CD1c-positive myeloid dendritic cell (primary cell): ENCODE measurements at regions not wholly inside any gene's neighbourhood (a gene's known extent, or its start where the extent isn't known, plus 50 kb on each side); places are given as distances from the start of the nearest gene placed in this dataset.

ENCODE experiments used
- DNase-seq: peaks from one replicate; pipeline ENCODE4 v3.0.0-alpha.2; 2016; ENCODE audit errors: extremely low spot score

DNA sequence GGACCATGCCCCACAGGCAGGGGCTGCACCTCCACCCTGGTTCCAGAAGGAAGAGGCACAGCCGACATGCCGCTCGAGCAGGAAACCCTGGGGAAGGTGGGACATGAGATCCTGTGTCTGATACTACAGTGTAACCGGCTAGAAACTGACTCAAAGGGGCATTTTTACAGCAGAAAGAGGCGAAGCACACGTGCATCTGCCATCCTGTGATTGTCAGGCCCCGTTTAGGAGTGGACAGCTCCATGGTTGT, 62.7 kb downstream of the SIK1 start:
- DNase-seq = no peak

DNA sequence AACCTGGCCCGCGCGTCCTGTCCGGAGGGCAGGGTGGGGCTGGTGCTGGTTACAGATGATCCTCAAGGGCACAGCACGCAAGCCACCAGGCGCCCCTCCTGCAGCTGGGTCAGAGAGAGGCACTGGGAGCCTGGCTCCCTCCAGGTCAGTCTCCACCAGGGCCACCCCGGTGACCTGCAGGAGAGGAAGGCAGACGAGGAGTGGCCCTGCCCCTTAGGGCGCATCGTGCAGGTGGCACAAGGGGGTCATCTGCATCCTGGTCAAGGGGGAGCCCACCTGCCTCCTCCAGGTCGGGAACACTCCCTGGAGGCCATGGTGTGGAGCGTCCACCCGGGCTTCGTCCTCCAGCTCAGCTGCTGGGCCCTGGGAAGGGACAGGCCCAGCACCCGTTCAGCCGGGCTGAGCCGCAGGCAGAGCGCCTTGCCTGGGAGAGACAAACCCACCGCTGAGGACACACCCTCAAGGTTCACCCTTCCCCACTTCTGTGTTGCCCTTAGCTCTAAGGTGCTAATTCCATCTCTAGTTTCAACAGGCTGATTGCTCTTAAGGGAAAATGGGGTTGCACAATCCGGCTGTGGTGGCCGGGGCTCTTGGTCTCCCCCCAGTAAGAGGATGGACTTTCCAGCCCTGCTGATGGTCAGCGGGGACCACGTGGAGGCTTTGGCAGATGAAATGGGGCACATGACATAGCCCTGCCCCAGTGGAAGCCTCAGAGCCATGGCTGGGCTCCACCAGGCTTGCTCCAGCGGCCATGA, 63.2 kb downstream of the SIK1 start:
- no peak for DNase-seq

DNA sequence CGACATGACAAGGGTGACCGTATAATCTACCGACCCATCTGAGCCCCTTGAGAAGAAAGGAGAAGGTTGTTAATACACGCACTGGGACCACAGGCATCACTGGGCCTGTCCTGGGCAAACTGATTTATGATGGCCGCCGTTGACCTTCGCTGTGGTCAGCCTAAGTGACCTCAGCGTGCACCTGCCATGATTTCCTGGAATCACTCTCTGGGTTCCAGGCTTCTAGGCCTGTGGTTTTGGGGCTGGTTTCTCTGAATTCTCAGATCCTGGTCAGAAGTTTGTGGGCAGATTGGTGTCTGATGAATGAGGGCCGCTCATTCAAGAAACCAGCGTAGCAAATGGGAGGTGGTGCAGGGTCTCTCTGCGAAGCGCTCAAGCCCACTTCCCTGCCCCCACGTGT, 64.0 kb downstream of the SIK1 start:
- DNase-seq = peak; percentile 62

DNA sequence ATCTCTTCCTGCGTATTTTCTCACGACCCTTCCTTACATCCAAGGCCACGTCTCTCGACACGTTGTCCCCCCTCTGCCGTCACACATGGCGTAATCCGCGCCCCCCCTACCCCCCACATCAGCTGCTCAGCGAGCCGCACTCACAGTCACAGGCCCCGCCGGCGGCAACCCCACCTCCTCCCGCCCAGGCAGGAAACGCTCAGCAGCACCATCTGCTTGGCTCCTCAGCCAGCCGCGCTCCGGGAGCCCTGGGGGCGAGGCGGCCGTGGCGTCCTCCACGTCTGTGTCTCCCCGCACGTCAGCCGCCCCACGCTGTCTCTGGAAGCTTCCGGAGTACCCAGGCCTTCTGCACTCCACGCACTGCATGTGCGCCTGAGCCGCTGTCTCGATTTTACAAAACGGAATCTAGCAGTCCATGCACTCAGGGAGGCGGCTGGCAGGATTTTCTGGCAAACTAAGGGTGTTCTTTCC, 64.6 kb downstream of the SIK1 start:
- DNase-seq = peak; percentile 88

DNA sequence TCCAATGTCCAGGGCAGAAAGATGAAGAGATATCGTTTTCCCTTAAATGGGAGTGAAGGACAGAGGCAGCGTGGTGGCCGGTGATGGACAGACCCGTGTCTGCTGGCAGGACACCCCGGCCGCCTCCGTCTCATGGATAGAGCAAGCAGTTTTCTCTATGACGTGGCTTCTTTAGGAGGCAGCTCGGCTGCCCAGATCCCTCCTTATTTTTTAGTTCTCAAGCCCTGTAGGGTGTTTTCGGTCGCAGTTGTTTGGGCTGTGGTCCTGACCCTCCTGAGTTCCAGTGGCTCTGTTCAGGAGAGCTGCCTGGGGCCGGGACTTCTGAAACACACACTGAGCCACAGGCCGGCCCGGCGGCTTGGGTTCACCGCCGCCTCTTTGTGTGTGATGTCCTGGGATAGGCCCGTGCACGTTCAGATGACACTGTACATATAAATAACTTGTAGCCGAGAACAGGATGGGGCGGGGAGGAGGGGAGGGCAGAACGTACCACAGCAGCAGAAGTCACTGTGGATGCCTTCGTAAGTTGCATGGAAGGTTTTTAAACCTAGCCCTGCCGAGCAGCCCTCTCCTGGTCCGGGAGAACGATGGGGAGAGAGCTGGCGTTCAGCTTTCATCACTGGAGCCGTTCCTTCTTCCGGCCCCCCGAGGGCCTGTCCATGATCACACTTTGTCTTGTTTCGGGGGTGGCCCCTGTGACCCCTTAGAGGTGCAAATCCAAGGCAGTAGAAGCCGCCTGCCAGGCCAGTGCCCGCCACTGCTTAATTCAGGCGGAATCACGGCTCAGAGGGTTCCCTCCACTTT, 65.2 kb downstream of the SIK1 start:
- DNase-seq = peak; percentile 15

DNA sequence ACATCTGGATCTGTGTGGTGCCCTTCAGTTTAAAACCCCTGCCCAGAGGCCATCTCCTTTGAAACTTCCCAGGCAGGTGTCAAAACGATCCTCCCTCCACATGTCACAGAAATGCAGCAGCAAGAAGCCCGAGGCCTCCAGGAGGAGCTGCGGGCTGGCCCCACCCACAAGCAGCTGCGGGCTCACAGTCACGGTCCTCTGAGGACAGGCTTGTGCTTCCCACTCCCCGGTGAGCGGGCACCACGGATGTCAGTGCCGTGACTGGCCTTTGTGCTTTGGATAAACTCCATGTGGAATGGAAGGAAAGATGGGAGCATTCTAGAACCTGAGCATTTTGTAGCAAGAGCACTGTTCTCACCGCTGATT, 65.8 kb downstream of the SIK1 start:
- peak; percentile 22 for DNase-seq

DNA sequence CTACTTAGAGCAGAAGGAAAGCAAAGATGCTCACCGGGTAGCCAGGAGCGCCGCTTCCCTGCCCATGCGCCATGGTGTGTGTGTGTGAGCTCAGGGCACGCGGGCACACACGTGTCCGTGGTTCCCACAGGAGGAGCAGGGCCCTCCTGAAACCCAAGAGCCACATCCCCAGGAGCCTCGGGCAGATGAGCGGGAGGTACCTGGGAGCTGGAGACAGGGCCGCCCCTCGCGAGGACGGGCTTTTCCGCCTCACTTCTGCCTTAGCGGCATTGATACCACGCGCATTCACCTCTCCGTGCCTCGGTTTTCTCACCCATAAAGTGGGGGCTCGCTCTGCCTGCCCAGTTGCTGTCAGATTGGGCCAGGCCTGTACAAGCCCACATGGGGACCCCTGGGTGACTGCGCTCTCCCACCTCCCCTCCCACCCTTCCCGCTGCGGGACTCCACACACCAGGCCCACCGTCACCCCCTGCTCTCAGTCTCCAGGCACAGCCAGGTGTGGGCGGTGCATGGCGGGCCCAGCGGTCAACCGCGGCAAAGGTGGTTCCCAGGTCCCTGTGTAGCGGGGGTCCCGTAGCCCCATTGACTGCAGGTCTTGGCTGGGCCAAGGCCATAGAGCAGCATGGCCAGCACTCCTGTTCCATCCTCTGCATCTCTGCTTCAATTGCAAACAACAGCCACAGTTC, 66.3 kb downstream of the SIK1 start:
- DNase-seq = no peak

DNA sequence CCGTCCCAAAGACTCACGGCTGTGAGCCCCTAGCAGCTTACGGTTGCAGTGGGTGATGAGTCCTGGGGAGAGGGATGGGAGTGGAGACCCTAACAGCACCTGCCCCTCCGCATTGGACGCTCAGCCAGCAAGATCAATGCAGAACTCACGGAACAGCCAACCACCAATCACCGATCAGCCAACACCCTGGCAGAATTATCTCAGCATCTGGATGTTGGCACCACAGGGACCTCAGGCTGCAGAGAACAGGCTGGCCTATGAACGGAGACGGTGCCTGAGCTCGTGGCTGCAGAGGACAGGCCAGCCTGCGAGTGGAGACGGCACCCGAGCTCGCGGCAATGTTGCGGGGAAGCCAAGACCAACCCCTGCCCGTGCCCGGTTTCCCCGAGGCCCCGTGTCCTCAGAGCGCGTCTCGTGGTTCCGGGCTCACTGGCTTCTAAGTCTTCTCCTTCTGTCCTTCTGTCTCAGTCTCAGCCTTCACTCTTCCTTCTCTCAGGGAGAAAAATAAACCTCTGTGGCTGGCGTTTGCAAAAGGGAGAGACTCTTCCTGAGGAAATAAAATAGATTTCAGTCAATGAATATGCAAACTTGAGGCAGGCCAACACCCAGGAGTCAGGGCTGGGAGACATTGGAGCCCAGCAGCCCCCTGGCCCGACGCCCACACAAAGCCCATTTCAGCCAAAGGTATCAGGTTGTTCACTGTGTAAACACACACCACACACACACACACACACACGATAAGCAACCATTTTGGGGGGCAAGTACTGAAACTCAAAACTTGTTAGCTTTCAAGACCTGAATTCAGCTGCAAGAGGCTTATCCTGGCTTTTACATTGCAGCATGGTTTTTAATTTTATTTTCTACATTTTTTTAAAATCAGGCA, 67.8 kb downstream of the SIK1 start:
- no peak for DNase-seq

DNA sequence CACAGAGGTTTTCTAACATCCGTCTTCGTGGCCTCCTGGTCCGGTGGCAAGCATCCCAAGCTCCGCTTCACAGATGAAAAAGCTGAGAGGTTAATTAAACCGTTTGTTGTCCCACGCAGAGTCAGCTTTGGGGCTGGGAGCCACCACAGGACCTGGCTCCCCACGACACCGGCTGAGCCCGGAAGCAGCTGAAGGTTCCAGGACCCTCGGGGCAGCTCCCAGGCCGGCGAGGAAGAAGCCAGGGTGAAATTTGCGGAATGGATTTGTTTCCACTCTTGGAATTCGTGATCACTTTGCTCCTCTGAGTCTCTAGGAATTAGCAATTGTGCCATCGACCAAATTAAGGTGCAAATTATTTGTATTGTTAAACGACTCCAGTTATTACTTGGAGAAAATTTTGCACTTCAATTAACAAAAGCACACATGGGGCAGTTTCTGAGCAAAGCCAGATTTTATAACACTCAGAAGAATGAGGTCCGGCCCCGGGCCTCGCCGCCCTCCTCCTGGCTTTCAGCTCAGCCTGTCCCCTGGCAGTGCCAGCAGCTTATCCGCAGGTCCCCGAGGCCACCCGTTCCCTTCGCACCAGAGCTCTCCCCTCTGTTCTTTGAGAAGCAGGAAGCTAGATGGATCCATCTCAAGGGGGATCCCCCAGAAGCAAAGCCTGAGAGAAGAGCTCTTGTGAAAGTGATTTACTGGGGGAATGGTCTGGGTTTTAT, 69.1 kb downstream of the SIK1 start:
- no peak for DNase-seq

DNA sequence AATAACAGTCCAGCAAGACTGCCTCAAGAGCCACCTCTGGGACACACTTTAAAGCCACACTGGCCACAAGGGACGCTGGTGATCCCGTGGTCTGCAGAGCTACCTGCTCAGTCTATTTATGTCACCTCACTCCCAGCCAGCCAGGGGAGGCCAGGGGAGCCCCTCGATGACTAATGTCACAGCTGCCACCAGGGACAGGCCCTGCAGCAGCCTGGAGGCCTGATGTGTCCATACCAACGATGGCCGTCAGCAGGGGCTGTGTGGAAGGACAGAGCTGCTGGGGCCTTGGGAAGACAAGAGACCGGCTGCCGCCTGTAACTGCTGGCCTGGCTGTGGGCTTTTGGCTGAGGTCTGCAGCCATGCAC, 71.0 kb downstream of the SIK1 start:
- DNase-seq = no peak

DNA sequence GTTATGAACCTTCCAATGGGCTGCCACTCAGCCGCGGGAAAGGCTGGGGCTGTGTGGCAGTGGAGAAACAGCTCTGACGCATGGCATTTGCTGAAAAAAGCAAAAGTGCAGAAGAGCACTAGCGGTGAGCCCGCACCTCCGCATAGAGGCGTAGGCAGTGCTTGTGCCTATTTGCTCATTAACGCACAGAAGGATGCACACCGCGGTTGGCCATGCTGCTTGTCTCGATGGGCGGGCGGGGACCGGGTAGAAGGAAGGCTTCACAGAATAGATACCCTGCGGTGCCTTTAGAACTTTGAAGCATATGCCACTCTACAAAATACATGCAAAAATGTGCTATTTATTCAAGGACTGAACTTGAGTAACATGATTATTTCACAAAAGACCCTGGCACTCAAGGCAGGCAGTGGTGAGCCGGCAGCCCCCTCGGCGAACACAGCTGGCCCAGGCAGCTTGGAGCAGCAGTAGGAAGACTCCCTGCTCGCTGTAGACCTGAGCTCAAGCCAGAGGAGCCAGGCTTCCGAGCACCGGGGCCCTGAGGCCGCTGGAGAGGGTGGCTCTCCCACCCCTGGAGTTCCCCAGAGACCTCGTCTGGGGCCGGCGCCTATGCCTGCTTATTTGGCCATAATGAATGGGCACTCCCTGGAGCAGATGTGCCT, 71.5 kb downstream of the SIK1 start:
- no peak for DNase-seq

DNA sequence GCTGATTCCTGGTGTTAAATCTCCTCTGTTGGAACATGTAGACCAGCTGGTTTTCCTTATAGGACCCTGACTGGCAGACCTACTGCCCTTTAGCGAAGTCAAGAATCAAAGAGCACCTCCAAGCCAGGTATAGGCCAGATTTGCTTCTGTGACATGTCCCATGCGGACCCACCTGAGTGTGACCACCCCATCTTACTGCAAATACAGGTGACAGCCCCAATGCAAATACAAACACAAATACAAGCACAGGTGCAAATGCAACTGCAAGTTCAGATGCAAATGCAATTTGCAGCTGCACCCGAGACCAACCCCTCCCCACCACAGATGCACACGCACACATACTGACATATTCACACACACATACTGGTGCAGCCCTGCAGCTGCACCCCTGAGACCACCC, 72.3 kb downstream of the SIK1 start:
- no peak for DNase-seq

DNA sequence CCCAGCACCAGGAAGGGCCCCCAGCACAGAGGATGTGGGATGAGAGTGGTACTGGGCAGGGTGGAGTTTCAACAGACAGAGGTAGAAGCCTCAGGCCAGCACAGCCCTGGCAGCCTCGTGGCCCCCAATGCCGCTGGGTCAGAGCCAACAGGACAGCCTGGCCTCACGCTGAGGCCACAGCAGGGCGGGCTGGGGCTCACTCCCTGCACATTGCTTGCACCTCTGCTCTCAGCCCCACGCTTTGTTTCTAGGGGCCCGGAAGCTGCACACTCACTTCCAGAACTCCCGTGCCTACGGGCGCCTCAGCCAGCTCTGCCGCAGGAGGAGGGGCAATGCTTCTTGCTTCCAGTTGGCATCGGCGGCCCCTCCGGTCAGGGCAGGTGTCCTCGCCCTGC, 72.9 kb downstream of the SIK1 start:
- no peak for DNase-seq

DNA sequence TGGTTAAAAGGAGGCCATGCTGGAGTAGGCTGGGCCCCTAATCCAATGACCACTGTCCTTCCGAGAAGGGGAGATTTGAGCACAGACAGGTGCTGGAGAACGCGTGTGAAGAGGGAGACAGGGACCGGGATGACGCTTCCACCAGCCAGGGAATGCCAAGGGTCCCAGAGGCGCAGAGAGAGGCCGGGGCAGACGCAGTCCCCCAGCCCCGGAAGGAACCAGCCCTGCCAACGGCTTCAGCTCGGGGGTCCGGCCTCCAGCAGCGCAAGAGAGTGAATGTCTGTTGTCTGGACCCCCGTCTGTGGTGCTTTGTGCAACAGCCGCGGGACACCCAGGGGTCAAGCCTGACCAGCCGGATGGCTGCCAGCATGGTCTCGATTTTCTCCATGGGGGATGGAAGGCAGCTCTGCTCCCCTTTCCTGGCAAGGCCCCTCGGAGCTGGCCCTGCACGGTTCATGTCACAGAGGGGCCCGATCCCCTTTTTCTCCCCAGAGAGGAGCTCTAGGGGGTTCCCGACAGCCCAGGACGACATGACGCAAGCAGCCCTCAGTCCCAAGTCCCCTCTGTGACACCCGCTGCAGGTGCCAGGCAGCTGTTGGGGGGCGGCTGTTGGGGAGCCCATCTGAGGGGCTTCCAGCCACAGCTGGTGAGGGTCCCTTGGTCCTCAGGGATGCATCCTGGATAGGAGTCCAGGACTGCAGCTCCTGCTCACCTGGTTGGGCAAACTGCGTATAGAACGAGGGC, 73.5 kb downstream of the SIK1 start:
- no peak for DNase-seq

DNA sequence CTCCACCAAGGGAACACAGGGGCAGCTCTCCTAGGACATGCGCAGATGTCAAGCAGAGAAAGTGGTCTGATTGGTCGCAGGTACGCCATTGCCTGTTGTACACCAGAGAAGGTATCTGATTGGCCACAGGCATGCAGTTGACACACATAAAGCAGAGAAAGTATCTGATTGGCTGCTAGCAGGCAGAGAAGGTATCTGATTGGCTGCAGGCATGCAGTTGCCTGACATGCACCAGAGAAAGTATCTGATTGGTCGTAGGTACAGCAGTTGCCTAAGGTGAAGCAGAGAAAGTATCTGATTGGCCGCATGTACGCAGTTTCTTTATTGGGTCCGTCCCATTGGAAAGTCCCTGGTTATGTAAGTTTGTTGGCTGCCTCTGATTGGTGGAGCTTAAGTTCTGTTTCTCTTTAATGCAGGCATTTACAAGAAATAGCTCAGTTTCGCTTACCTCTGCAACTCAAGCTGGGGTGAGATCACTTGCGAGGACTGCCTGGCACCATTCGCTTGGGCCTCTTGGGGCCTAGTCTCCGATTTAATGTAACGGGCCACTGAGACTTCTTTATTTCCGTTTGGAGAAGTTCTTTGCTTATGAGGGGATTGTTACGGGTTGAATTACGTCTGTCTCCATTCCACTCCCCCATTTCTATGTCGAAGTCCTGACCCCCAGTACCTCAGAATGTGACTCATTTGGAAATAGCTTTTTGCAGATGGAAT, 74.2 kb downstream of the SIK1 start:
- peak; percentile 58 for DNase-seq

DNA sequence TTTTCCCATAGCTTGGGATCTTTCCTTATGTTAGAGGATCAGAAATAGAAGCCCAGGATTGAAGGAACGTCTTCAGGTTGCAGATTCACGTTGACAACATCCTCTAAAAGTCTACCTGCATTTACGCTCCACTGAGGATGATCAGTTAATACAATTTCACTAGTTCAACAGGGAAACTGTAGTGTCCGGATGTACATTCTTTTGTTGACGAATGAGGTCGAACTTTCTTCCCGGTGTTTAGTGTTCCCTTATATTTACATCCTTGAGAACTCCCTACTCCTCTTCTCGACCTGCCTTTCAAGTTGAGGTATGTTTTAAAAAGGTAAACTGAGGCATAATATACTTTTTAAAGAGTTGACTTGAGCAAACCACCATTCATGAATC, 74.8 kb downstream of the SIK1 start:
- no peak for DNase-seq

DNA sequence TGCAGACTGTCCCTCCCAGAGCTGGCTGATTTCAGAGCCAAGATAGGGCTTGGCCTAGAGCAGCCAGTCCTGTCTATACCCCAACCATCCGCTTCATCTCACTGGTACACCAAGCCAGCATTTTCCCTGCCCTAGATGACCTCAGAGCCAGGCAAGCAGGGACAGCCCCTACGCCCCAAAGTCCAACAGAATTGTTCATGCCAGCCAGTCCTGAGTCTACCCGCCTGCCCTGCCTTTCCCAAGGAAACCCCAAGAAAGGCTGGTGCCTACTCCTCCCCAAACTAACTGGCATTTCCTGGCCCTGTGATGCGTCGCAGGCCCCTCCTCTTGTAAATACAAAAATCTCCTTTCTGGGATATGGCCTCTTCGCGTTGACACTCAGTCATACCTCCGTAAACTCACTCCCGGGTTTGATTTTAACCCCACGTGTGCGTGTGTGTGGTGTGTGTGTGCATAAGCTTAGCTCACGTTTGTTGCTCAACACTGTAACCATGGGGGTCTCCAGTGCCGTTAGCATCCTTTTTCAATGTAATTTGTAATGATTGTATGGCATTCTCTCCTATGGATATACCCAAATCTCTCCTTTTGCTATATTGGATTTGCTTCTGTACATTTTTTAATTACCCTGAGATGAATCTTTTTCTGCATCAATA, 75.3 kb downstream of the SIK1 start:
- DNase-seq = no peak

DNA sequence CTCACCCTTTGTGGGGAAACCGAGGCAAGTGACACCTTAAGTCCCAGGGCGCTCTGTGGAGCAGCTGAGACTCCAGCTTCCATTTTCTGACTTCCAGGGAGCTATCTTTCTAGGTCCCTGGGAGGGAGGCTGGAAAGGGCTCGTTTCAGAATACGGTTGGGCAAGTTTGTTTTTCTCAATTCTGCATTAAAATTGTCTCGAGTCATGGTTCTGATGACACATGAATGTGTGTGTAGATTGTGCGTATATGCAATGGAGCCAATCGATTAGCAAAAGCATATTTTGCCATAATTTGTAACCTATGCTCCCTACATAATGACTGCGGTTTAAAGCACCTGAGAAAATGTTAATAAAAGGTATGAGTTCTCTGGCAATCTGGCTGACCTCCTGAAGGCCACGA, 77.3 kb downstream of the SIK1 start:
- no peak for DNase-seq

DNA sequence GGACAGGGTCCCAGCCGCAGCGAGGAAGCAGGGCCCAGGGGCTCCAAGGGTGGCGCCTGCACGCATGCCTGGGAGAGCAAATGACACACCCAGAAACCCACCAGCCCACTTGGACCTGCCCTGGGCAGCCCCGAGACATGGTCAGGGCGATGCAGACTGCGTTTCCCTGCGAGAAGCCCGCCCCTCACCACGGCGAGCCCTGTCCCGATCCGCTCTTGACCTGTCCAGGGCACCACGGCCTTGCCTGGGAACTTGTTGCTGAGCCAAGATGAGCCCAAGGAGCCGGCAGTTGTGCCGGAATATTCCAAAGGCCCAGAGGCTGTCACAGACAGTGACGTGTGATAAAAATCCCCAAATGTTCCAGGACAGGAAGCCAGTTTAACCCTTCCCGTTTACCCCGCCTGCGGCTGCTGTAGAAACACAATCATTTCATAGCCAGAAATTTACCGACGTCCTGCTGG, 78.1 kb downstream of the SIK1 start:
- no peak for DNase-seq
